GM12878 (cell line): ENCODE measurements at regions not wholly inside any gene's neighbourhood (a gene's known extent, or its start where the extent isn't known, plus 50 kb on each side); places are given as distances from the start of the nearest gene placed in this dataset.

Experiments
- ATAC-seq: fragments of 200-7000 bp; cut with Tn5 transposase; 3 replicates; pipeline ENCODE4 v1.9.1; 2020; ENCODE audit warnings: mild to moderate bottlenecking, moderate library complexity
- BruUV-seq: library from RNA; stranded (reverse); fragments of 400-500 nt; replicated peaks from 2 replicates; lab custom pipeline; 2021; lab: Mats Ljungman, UMichigan
- CTCF ChIA-PET: fragments of 300-600 bp; sonication (Branson Sonifier 250); formaldehyde crosslinking; extraction: SDS; loops from one replicate; lab custom pipeline; 2021; ENCODE audit warnings: inconsistent platforms; lab: Yijun Ruan, JAX
- POLR2A ChIA-PET: fragments of 350-600 bp; formaldehyde crosslinking; extraction: SDS; loops from one replicate; lab custom pipeline; 2021; ENCODE audit warnings: inconsistent platforms; lab: Charles Lee
- RAD21 ChIA-PET: fragments of 300-600 bp; sonication (Branson Sonifier 250); formaldehyde crosslinking; loops from one replicate; lab custom pipeline; 2023; ENCODE audit warnings: antibody characterized with exemption; ENCODE audit not compliant: unreplicated experiment; lab: Charles Lee
- SMC1A ChIA-PET: fragments of 300-600 bp; sonication (Branson Sonifier 250); formaldehyde crosslinking; loops from one replicate; lab custom pipeline; 2023; ENCODE audit not compliant: unreplicated experiment, uncharacterized antibody; lab: Charles Lee
- DNase-seq: peaks from one replicate; pipeline ENCODE4 v3.0.0-alpha.2; 2011; ENCODE audit warnings: low read depth, low spot score
- FAIRE-seq: peaks from 3 replicates; lab custom pipeline; 2011; peaks lifted over from hg19 to GRCh38; lab: Jason Lieb, UNC
- H2AFZ ChIP-seq: 2 replicates; pipeline ENCODE4 v1.6.0; 2011; ENCODE audit warnings: low read depth, low read length, control low read depth; ENCODE audit not compliant: control insufficient read depth
- H3K27ac ChIP-seq: 2 replicates; pipeline ENCODE4 v1.5.1; 2011; ENCODE audit warnings: control low read depth; ENCODE audit not compliant: control insufficient read depth, insufficient read depth
- H3K27me3 ChIP-seq, 2 experiments: replicated peaks in 1 of 2; 2 replicates each; pipeline versions ENCODE4 v1.6.0 to v1.6.1; 2011; ENCODE audit warnings: low read length in 1 of 2; ENCODE audit not compliant: control insufficient read depth in 2 of 2, insufficient read depth in 2 of 2
- H3K36me3 ChIP-seq, 2 experiments: 2 replicates each; pipeline ENCODE4 v1.5.1; 2011; ENCODE audit warnings: low read length in 1 of 2; ENCODE audit not compliant: control insufficient read depth in 2 of 2, insufficient read depth in 2 of 2
- H3K4me1 ChIP-seq: 2 replicates; pipeline ENCODE4 v1.6.1; 2011; ENCODE audit warnings: mild to moderate bottlenecking, low read length, moderate library complexity, mixed read lengths; ENCODE audit not compliant: control insufficient read depth, insufficient read depth
- H3K4me2 ChIP-seq: 2 replicates; pipeline ENCODE4 v1.6.0; 2011; ENCODE audit warnings: control low read depth; ENCODE audit not compliant: control insufficient read depth, insufficient read depth
- H3K4me3 ChIP-seq: fragments of 200-600 bp; sonication (generic); 2 replicates; pipeline ENCODE4 v1.5.1; 2016
- H3K79me2 ChIP-seq: 2 replicates; pipeline ENCODE4 v1.6.0; 2011; ENCODE audit warnings: low read length; ENCODE audit not compliant: control insufficient read depth, insufficient read depth
- H3K9ac ChIP-seq: 2 replicates; pipeline ENCODE4 v1.8.0; 2011; ENCODE audit warnings: low read length, control low read depth, mixed read lengths; ENCODE audit not compliant: control insufficient read depth, insufficient read depth
- H3K9me3 ChIP-seq: replicated peaks from 3 replicates; pipeline ENCODE4 v1.5.1; 2011; ENCODE audit warnings: mild to moderate bottlenecking, low read length; ENCODE audit not compliant: control insufficient read depth, insufficient read depth
- H4K20me1 ChIP-seq: 2 replicates; pipeline ENCODE4 v1.6.0; 2011; ENCODE audit not compliant: control insufficient read depth, insufficient read depth
- E2F4 ChIP-seq: IDR thresholded peaks from 2 replicates; pipeline ENCODE4 v1.6.1; 2012; ENCODE audit warnings: low read depth, low read length, improper control_type of control experiment
- IKZF1 ChIP-seq: fragments of 450-650 bp; conservative IDR thresholded peaks from 2 replicates; pipeline ENCODE4 v1.6.1; 2017; ENCODE audit warnings: antibody characterized with exemption, mild to moderate bottlenecking
- KLF5 ChIP-seq: fragments of 450-650 bp; IDR thresholded peaks from 2 replicates; pipeline ENCODE4 v1.6.1; 2014; ENCODE audit warnings: mild to moderate bottlenecking; ENCODE audit not compliant: partially characterized antibody
- NKRF ChIP-seq: fragments of 450-650 bp; conservative IDR thresholded peaks from 2 replicates; pipeline ENCODE4 v1.6.1; 2017; ENCODE audit warnings: mild to moderate bottlenecking, moderate library complexity
- PML ChIP-seq: IDR thresholded peaks from 2 replicates; pipeline ENCODE4 v1.6.1; 2012; ENCODE audit warnings: low read length, inconsistent platforms
- POU2F2 ChIP-seq: IDR thresholded peaks from 3 replicates; pipeline ENCODE4 v1.6.1; 2011; ENCODE audit warnings: low read depth, mild to moderate bottlenecking, low read length, borderline replicate concordance
- RBBP5 ChIP-seq: fragments of 200-600 bp; sonication (generic); conservative IDR thresholded peaks from 2 replicates; pipeline ENCODE4 v1.6.1; 2016
- RELA ChIP-seq: fragments of 450-650 bp; IDR thresholded peaks from 2 replicates; pipeline ENCODE4 v1.8.0; 2014; ENCODE audit warnings: borderline replicate concordance; ENCODE audit not compliant: partially characterized antibody
- SKIL ChIP-seq: fragments of 450-650 bp; IDR thresholded peaks from 2 replicates; pipeline ENCODE4 v1.6.1; 2017; ENCODE audit warnings: mild to moderate bottlenecking, low read depth, inconsistent platforms; ENCODE audit not compliant: poor library complexity, severe bottlenecking
- SMARCA5 ChIP-seq: fragments of 450-650 bp; IDR thresholded peaks from 2 replicates; pipeline ENCODE4 v1.6.1; 2017; ENCODE audit warnings: mild to moderate bottlenecking
- SP1 ChIP-seq: IDR thresholded peaks from one replicate; pipeline ENCODE4 v1.6.1; 2011; ENCODE audit warnings: low read depth, low read length
- TCF7 ChIP-seq: IDR thresholded peaks from 2 replicates; pipeline ENCODE4 v1.6.1; 2014; ENCODE audit warnings: antibody characterized with exemption, borderline replicate concordance
- ZNF384 ChIP-seq: IDR thresholded peaks from 2 replicates; pipeline ENCODE4 v1.6.1; 2012; ENCODE audit warnings: low read depth, mild to moderate bottlenecking, low read length, improper control_type of control experiment, borderline replicate concordance
- ZNF622 ChIP-seq: fragments of 450-650 bp; IDR thresholded peaks from 2 replicates; pipeline ENCODE4 v1.6.1; 2017; ENCODE audit warnings: mild to moderate bottlenecking, inconsistent platforms
- ZNF687 ChIP-seq: fragments of 450-650 bp; IDR thresholded peaks from 2 replicates; pipeline ENCODE4 v1.6.1; 2017; ENCODE audit warnings: mild to moderate bottlenecking, moderate library complexity
- WGBS: methylation state at CpG from one replicate; pipeline ENCODE4 v1.1.6; 2016; ENCODE audit warnings: low lambda C conversion rate; ENCODE audit not compliant: insufficient replicate concordance, insufficient coverage; ENCODE audit errors: missing lambda C conversion rate; 5-methylcytosine and 5-hydroxymethylcytosine counted together
- in situ Hi-C: fragments of 300-500 bp; cut with MboI; formaldehyde crosslinking; loops from 9 replicates; pipeline ENCODE4 v1.14.3; 2018; ENCODE audit warnings: mixed read lengths
- intact Hi-C: fragments of 100-400 bp; cut with micrococcal nuclease; formaldehyde crosslinking; loops from one replicate; pipeline ENCODE4 v1.14.2; 2022; ENCODE audit not compliant: unreplicated experiment

GRCh38 chr14:54172562-54172961, 215.9 kb upstream of the BMP4 start:
- ATAC-seq (no peak), FAIRE-seq (no peak), DNase-seq (no peak)
- Histone ChIP-seq H3K4me1 (no peaks in the 10 kb centered on the region), H3K27me3 (peaks cover 0 to 1% of the 10 kb centered on the region in 2 experiments; a peak in 1 of 4 replicates), H3K4me2 (no peak overlapping the region), H3K79me2 (no peaks in the 10 kb centered on the region), H3K9me3 (no peaks in the 10 kb centered on the region), H3K27ac (no peak overlapping the region), H3K4me3 (no peak overlapping the region), H3K36me3 (no peaks in the 10 kb centered on the region), H3K9ac (no peak overlapping the region), H4K20me1 (no peaks in the 10 kb centered on the region), H2AFZ (no peak overlapping the region)
- no TSS peak for BruUV-seq
- in situ Hi-C loops = no loop called here
- 18% methylated on average over 3 of the region's 3 CpGs for WGBS
- ChIA-PET CTCF (interaction anchor here (4.5 to 7.6 kb wide), 3 partner anchors 158 to 634 kb away, joined by 27 to 68 read pairs (median 30); no protein-coding TSS in a partner anchor), RAD21 (interaction anchor here (1.2 to 2.1 kb wide), 2 partner anchors 176 to 633 kb away, joined by 3 to 7 read pairs; no protein-coding TSS in a partner anchor), POLR2A (no interaction called here), SMC1A (interaction anchor here (0.9 to 1.0 kb wide), 2 partner anchors 9 to 243 kb away, joined by 3 read pairs; no protein-coding TSS in a partner anchor)
- intact Hi-C loops = no loop called here
- TF ChIP-seq KLF5 = no peak
- no peak for TF ChIP-seq POU2F2
- no peak for TF ChIP-seq SMARCA5
- no peak for TF ChIP-seq TCF7
- TF ChIP-seq NKRF = no peak
- TF ChIP-seq ZNF622 = no peak
- TF ChIP-seq IKZF1 = no peak
- no peak for TF ChIP-seq ZNF687
- TF ChIP-seq SP1 = no peak
- TF ChIP-seq RBBP5 = no peak
- no peak for TF ChIP-seq SKIL
- no peak for TF ChIP-seq ZNF384
- no peak for TF ChIP-seq PML
- TF ChIP-seq RELA = no peak
- no peak for TF ChIP-seq E2F4
